ENCODE measurements at regions not wholly inside any gene's neighbourhood (a gene's known extent, or its start where the extent isn't known, plus 50 kb on each side); places are given as distances from the start of the nearest gene placed in this dataset.

DNA sequence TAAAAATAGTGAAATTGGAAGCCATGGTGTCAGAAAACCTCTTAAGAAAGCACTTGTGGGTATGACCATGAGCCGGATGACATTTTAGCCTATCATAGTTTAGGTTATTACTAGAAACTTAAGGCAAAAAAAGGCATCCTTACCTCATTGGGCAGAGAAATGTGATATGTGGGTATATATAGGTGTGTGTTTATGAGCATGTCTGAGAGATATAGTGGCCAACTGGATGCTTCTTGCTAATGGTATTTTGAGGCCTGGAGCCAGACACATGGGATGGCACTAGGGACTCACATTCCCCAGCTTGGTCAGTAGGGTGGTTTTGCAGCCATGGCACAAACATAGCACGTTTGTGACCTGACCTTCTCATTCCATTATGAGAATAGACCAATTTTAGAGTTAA, 295.6 kb upstream of the MEF2C start:
- no peak for TF ChIP-seq POLR2A (IDR thresholded peaks at IDR 0.05)
- TF ChIP-seq, protein P1, sequence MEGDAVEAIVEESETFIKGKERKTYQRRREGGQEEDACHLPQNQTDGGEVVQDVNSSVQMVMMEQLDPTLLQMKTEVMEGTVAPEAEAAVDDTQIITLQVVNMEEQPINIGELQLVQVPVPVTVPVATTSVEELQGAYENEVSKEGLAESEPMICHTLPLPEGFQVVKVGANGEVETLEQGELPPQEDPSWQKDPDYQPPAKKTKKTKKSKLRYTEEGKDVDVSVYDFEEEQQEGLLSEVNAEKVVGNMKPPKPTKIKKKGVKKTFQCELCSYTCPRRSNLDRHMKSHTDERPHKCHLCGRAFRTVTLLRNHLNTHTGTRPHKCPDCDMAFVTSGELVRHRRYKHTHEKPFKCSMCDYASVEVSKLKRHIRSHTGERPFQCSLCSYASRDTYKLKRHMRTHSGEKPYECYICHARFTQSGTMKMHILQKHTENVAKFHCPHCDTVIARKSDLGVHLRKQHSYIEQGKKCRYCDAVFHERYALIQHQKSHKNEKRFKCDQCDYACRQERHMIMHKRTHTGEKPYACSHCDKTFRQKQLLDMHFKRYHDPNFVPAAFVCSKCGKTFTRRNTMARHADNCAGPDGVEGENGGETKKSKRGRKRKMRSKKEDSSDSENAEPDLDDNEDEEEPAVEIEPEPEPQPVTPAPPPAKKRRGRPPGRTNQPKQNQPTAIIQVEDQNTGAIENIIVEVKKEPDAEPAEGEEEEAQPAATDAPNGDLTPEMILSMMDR (IDR thresholded peaks at IDR 0.05): no peak
- TF ChIP-seq EP300 (IDR thresholded peaks at IDR 0.05): no peak

All from stomach (tissue), 4 donors.